GM12878 (cell line): ENCODE measurements at regions not wholly inside any gene's neighbourhood (a gene's known extent, or its start where the extent isn't known, plus 50 kb on each side); places are given as distances from the start of the nearest gene placed in this dataset.

Source experiments
- ATAC-seq: fragments of 200-7000 bp; cut with Tn5 transposase; 3 replicates; pipeline ENCODE4 v1.9.1; 2020; ENCODE audit warnings: mild to moderate bottlenecking, moderate library complexity
- BruUV-seq: library from RNA; stranded (reverse); fragments of 400-500 nt; replicated peaks from 2 replicates; lab custom pipeline; 2021; lab: Mats Ljungman, UMichigan
- CTCF ChIA-PET: fragments of 300-600 bp; sonication (Branson Sonifier 250); formaldehyde crosslinking; extraction: SDS; loops from one replicate; lab custom pipeline; 2021; ENCODE audit warnings: inconsistent platforms; lab: Yijun Ruan, JAX
- POLR2A ChIA-PET: fragments of 350-600 bp; formaldehyde crosslinking; extraction: SDS; loops from one replicate; lab custom pipeline; 2021; ENCODE audit warnings: inconsistent platforms; lab: Charles Lee
- RAD21 ChIA-PET: fragments of 300-600 bp; sonication (Branson Sonifier 250); formaldehyde crosslinking; loops from one replicate; lab custom pipeline; 2023; ENCODE audit warnings: antibody characterized with exemption; ENCODE audit not compliant: unreplicated experiment; lab: Charles Lee
- SMC1A ChIA-PET: fragments of 300-600 bp; sonication (Branson Sonifier 250); formaldehyde crosslinking; loops from one replicate; lab custom pipeline; 2023; ENCODE audit not compliant: unreplicated experiment, uncharacterized antibody; lab: Charles Lee
- DNase-seq: peaks from one replicate; pipeline ENCODE4 v3.0.0-alpha.2; 2011; ENCODE audit warnings: low read depth, low spot score
- FAIRE-seq: peaks from 3 replicates; lab custom pipeline; 2011; peaks lifted over from hg19 to GRCh38; lab: Jason Lieb, UNC
- H2AFZ ChIP-seq: 2 replicates; pipeline ENCODE4 v1.6.0; 2011; ENCODE audit warnings: low read depth, low read length, control low read depth; ENCODE audit not compliant: control insufficient read depth
- H3K27ac ChIP-seq: 2 replicates; pipeline ENCODE4 v1.5.1; 2011; ENCODE audit warnings: control low read depth; ENCODE audit not compliant: control insufficient read depth, insufficient read depth
- H3K27me3 ChIP-seq, 2 experiments: replicated peaks in 1 of 2; 2 replicates each; pipeline versions ENCODE4 v1.6.0 to v1.6.1; 2011; ENCODE audit warnings: low read length in 1 of 2; ENCODE audit not compliant: control insufficient read depth in 2 of 2, insufficient read depth in 2 of 2
- H3K36me3 ChIP-seq, 2 experiments: 2 replicates each; pipeline ENCODE4 v1.5.1; 2011; ENCODE audit warnings: low read length in 1 of 2; ENCODE audit not compliant: control insufficient read depth in 2 of 2, insufficient read depth in 2 of 2
- H3K4me1 ChIP-seq: 2 replicates; pipeline ENCODE4 v1.6.1; 2011; ENCODE audit warnings: mild to moderate bottlenecking, low read length, moderate library complexity, mixed read lengths; ENCODE audit not compliant: control insufficient read depth, insufficient read depth
- H3K4me2 ChIP-seq: 2 replicates; pipeline ENCODE4 v1.6.0; 2011; ENCODE audit warnings: control low read depth; ENCODE audit not compliant: control insufficient read depth, insufficient read depth
- H3K4me3 ChIP-seq: fragments of 200-600 bp; sonication (generic); 2 replicates; pipeline ENCODE4 v1.5.1; 2016
- H3K79me2 ChIP-seq: 2 replicates; pipeline ENCODE4 v1.6.0; 2011; ENCODE audit warnings: low read length; ENCODE audit not compliant: control insufficient read depth, insufficient read depth
- H3K9ac ChIP-seq: 2 replicates; pipeline ENCODE4 v1.8.0; 2011; ENCODE audit warnings: low read length, control low read depth, mixed read lengths; ENCODE audit not compliant: control insufficient read depth, insufficient read depth
- H3K9me3 ChIP-seq: replicated peaks from 3 replicates; pipeline ENCODE4 v1.5.1; 2011; ENCODE audit warnings: mild to moderate bottlenecking, low read length; ENCODE audit not compliant: control insufficient read depth, insufficient read depth
- H4K20me1 ChIP-seq: 2 replicates; pipeline ENCODE4 v1.6.0; 2011; ENCODE audit not compliant: control insufficient read depth, insufficient read depth
- ASH2L ChIP-seq: fragments of 300-600, 200-600 bp; sonication (generic); IDR thresholded peaks from 2 replicates; pipeline ENCODE4 v1.6.1; 2017; ENCODE audit warnings: low read depth, mild to moderate bottlenecking, borderline replicate concordance
- CBX3 ChIP-seq: fragments of 200-600 bp; sonication (generic); IDR thresholded peaks from 2 replicates; pipeline ENCODE4 v1.6.1; 2016; ENCODE audit warnings: low read depth, borderline replicate concordance
- CREM ChIP-seq: IDR thresholded peaks from 2 replicates; pipeline ENCODE4 v1.6.1; 2014; ENCODE audit warnings: antibody characterized with exemption, low read depth
- FOXM1 ChIP-seq: IDR thresholded peaks from 2 replicates; pipeline ENCODE4 v1.6.1; 2012; ENCODE audit warnings: low read depth, mild to moderate bottlenecking, inconsistent platforms, low read length, moderate library complexity
- GABPA ChIP-seq: IDR thresholded peaks from 2 replicates; pipeline ENCODE4 v1.6.1; 2014; ENCODE audit warnings: antibody characterized with exemption, low read depth, mild to moderate bottlenecking, inconsistent platforms
- HSF1 ChIP-seq: fragments of 150-350 bp; IDR thresholded peaks from 2 replicates; pipeline ENCODE4 v1.6.1; 2014; ENCODE audit warnings: mild to moderate bottlenecking, low read depth, low read length
- MYB ChIP-seq: fragments of 150-350 bp; IDR thresholded peaks from 2 replicates; pipeline ENCODE4 v1.6.1; 2014; ENCODE audit warnings: mild to moderate bottlenecking, low read depth, low read length, borderline replicate concordance
- RB1 ChIP-seq: fragments of 450-650 bp; formaldehyde crosslinking; IDR thresholded peaks from 2 replicates; pipeline ENCODE4 v1.6.1; 2017; ENCODE audit warnings: mild to moderate bottlenecking, borderline replicate concordance
- RELA ChIP-seq: fragments of 450-650 bp; IDR thresholded peaks from 2 replicates; pipeline ENCODE4 v1.8.0; 2014; ENCODE audit warnings: borderline replicate concordance; ENCODE audit not compliant: partially characterized antibody
- RUNX3 ChIP-seq: IDR thresholded peaks from 2 replicates; pipeline ENCODE4 v1.6.1; 2012; ENCODE audit warnings: low read length, inconsistent platforms
- STAT1 ChIP-seq: fragments of 450-650 bp; conservative IDR thresholded peaks from 2 replicates; pipeline ENCODE4 v1.6.1; 2014; ENCODE audit warnings: antibody characterized with exemption, mild to moderate bottlenecking
- ZNF217 ChIP-seq: fragments of 450-650 bp; IDR thresholded peaks from 2 replicates; pipeline ENCODE4 v1.6.1; 2017; ENCODE audit warnings: antibody characterized with exemption, mild to moderate bottlenecking
- ZSCAN29 ChIP-seq: fragments of 450-650 bp; IDR thresholded peaks from 2 replicates; pipeline ENCODE4 v1.6.1; 2017; ENCODE audit warnings: mild to moderate bottlenecking, moderate library complexity
- WGBS: methylation state at CpG from one replicate; pipeline ENCODE4 v1.1.6; 2016; ENCODE audit warnings: low lambda C conversion rate; ENCODE audit not compliant: insufficient replicate concordance, insufficient coverage; ENCODE audit errors: missing lambda C conversion rate; 5-methylcytosine and 5-hydroxymethylcytosine counted together
- in situ Hi-C: fragments of 300-500 bp; cut with MboI; formaldehyde crosslinking; loops from 9 replicates; pipeline ENCODE4 v1.14.3; 2018; ENCODE audit warnings: mixed read lengths
- intact Hi-C: fragments of 100-400 bp; cut with micrococcal nuclease; formaldehyde crosslinking; loops from one replicate; pipeline ENCODE4 v1.14.2; 2022; ENCODE audit not compliant: unreplicated experiment
- TF ChIP-seq, protein P1 (sequence below): fragments of 450-650 bp; IDR thresholded peaks from 2 replicates; pipeline ENCODE4 v1.6.1; 2016; ENCODE audit warnings: mild to moderate bottlenecking
- TF ChIP-seq, protein P2 (sequence below): IDR thresholded peaks from 2 replicates; pipeline ENCODE4 v1.6.1; 2012; ENCODE audit warnings: mild to moderate bottlenecking, low read depth, low read length

DNA sequence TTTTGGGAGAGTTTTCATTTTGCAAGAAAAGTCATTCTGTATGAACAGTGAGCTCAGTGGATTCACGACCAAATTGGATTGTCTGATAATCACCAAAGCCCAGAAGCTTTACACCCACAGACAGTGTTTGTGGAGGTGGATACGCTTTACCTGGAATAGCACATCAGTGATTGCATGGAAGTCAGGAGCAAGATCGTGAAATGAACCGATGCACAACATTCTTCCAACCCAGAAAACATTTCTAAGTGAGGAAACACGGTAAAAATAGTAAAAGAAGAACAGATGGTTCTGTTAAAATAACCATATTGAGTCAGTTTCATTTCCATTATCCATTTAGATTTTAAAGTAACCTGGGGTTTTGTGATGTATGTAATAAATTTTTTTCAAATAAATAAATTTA lies 478.2 kb upstream of the PFKP start:
- Histone ChIP-seq H3K4me2 (no peak overlapping the region), H4K20me1 (no peaks in the 10 kb centered on the region), H3K79me2 (no peaks in the 10 kb centered on the region), H3K4me1 (no peaks in the 10 kb centered on the region), H3K27me3 (peaks cover 0 to 1% of the 10 kb centered on the region in 2 experiments; a peak in 1 of 4 replicates), H3K9me3 (no peaks in the 10 kb centered on the region), H3K27ac (no peak overlapping the region), H3K9ac (no peak overlapping the region), H2AFZ (no peak overlapping the region), H3K36me3 (no peaks in the 10 kb centered on the region), H3K4me3 (no peak overlapping the region)
- ATAC-seq (no peak), FAIRE-seq (no peak), DNase-seq (no peak)
- no TSS peak for BruUV-seq
- TF ChIP-seq GABPA (no peak), RELA (no peak), RUNX3 (no peak), ASH2L (no peak), STAT1 (no peak), RB1 (no peak), FOXM1 (no peak), HSF1 (no peak), MYB (no peak), ZNF217 (no peak), CREM (no peak), ZSCAN29 (no peak), CBX3 (no peak)
- TF ChIP-seq, protein P1, sequence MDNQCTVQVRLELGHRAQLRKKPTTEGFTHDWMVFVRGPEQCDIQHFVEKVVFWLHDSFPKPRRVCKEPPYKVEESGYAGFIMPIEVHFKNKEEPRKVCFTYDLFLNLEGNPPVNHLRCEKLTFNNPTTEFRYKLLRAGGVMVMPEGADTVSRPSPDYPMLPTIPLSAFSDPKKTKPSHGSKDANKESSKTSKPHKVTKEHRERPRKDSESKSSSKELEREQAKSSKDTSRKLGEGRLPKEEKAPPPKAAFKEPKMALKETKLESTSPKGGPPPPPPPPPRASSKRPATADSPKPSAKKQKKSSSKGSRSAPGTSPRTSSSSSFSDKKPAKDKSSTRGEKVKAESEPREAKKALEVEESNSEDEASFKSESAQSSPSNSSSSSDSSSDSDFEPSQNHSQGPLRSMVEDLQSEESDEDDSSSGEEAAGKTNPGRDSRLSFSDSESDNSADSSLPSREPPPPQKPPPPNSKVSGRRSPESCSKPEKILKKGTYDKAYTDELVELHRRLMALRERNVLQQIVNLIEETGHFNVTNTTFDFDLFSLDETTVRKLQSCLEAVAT: no peak
- TF ChIP-seq, protein P2, sequence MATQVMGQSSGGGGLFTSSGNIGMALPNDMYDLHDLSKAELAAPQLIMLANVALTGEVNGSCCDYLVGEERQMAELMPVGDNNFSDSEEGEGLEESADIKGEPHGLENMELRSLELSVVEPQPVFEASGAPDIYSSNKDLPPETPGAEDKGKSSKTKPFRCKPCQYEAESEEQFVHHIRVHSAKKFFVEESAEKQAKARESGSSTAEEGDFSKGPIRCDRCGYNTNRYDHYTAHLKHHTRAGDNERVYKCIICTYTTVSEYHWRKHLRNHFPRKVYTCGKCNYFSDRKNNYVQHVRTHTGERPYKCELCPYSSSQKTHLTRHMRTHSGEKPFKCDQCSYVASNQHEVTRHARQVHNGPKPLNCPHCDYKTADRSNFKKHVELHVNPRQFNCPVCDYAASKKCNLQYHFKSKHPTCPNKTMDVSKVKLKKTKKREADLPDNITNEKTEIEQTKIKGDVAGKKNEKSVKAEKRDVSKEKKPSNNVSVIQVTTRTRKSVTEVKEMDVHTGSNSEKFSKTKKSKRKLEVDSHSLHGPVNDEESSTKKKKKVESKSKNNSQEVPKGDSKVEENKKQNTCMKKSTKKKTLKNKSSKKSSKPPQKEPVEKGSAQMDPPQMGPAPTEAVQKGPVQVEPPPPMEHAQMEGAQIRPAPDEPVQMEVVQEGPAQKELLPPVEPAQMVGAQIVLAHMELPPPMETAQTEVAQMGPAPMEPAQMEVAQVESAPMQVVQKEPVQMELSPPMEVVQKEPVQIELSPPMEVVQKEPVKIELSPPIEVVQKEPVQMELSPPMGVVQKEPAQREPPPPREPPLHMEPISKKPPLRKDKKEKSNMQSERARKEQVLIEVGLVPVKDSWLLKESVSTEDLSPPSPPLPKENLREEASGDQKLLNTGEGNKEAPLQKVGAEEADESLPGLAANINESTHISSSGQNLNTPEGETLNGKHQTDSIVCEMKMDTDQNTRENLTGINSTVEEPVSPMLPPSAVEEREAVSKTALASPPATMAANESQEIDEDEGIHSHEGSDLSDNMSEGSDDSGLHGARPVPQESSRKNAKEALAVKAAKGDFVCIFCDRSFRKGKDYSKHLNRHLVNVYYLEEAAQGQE: no peak
- intact Hi-C loops: no loop called here
- ChIA-PET SMC1A (no interaction called here), CTCF (no interaction called here), RAD21 (no interaction called here), POLR2A (no interaction called here)
- in situ Hi-C loops: no loop called here
- WGBS: 2% methylated on average over 5 of the region's 5 CpGs
